ENCODE measurements at regions not wholly inside any gene's neighbourhood (a gene's known extent, or its start where the extent isn't known, plus 50 kb on each side); places are given as distances from the start of the nearest gene placed in this dataset.

DNA sequence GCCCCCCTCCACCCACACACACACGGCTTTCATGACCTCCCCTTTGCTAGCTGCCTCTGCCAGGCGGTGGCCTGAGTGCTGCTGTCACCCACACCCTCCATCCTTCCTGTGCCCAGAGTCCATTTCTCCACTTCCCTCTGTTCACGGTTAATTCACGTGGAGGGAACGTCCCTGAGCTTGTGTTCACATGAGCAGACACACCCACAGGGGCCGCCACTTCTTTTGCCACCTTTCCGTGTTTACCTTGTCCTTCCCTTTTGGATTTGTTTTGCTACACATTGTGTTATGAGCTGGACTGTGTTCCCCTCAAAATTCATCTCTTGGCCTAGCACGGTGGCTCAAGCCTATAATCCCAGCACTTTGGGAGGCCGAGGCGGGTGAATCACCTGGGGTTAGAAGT is 128.0 kb downstream of the ETS2 start:
- TF ChIP-seq, protein P1, sequence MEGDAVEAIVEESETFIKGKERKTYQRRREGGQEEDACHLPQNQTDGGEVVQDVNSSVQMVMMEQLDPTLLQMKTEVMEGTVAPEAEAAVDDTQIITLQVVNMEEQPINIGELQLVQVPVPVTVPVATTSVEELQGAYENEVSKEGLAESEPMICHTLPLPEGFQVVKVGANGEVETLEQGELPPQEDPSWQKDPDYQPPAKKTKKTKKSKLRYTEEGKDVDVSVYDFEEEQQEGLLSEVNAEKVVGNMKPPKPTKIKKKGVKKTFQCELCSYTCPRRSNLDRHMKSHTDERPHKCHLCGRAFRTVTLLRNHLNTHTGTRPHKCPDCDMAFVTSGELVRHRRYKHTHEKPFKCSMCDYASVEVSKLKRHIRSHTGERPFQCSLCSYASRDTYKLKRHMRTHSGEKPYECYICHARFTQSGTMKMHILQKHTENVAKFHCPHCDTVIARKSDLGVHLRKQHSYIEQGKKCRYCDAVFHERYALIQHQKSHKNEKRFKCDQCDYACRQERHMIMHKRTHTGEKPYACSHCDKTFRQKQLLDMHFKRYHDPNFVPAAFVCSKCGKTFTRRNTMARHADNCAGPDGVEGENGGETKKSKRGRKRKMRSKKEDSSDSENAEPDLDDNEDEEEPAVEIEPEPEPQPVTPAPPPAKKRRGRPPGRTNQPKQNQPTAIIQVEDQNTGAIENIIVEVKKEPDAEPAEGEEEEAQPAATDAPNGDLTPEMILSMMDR (IDR thresholded peaks at IDR 0.05; ENCODE audit: low read length) = no peak
- no peak for TF ChIP-seq EZH2 (optimal IDR thresholded peaks at IDR 0.05; ENCODE audit: low read depth, low read length)

Measured in MM.1S (cell line).